ENCODE measurements at regions not wholly inside any gene's neighbourhood (a gene's known extent, or its start where the extent isn't known, plus 50 kb on each side); places are given as distances from the start of the nearest gene placed in this dataset.

DNA sequence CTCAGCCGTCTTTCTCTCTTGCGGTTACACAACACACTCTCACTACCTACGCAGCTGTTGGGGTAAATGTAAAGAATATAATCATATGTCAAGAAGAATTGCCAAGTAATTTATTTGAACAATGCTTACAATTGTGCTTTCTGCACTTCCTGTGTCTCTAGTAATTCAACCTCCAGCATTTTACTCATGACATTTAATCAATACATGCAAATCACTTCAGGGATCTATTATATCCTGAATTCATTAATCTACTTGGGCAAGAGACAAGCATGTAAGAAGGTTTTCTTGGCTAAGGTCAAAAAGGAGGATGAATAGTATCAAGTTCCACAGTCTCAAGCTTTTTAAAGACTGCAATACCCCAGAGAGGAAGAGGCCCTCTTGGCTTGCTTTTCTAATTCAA lies 562.9 kb upstream of the ADARB2 start:
- Mint-ChIP-seq H3K36me3 (no peaks in the 10 kb centered on the region), H3K27ac (no peak overlapping the region), H3K4me3 (no peak overlapping the region), H3K27me3 (no peaks in the 10 kb centered on the region), H3K4me1 (ENCODE audit: unreplicated experiment) (peaks cover 7% of the 10 kb centered on the region), H3K9me3 (peaks cover 7% of the 10 kb centered on the region)
- TF ChIP-seq, protein P1, sequence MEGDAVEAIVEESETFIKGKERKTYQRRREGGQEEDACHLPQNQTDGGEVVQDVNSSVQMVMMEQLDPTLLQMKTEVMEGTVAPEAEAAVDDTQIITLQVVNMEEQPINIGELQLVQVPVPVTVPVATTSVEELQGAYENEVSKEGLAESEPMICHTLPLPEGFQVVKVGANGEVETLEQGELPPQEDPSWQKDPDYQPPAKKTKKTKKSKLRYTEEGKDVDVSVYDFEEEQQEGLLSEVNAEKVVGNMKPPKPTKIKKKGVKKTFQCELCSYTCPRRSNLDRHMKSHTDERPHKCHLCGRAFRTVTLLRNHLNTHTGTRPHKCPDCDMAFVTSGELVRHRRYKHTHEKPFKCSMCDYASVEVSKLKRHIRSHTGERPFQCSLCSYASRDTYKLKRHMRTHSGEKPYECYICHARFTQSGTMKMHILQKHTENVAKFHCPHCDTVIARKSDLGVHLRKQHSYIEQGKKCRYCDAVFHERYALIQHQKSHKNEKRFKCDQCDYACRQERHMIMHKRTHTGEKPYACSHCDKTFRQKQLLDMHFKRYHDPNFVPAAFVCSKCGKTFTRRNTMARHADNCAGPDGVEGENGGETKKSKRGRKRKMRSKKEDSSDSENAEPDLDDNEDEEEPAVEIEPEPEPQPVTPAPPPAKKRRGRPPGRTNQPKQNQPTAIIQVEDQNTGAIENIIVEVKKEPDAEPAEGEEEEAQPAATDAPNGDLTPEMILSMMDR (conservative IDR thresholded peaks at IDR 0.05), result no peak
- no peak for DNase-seq (ENCODE audit: extremely low spot score, unreplicated experiment)

DNA sequence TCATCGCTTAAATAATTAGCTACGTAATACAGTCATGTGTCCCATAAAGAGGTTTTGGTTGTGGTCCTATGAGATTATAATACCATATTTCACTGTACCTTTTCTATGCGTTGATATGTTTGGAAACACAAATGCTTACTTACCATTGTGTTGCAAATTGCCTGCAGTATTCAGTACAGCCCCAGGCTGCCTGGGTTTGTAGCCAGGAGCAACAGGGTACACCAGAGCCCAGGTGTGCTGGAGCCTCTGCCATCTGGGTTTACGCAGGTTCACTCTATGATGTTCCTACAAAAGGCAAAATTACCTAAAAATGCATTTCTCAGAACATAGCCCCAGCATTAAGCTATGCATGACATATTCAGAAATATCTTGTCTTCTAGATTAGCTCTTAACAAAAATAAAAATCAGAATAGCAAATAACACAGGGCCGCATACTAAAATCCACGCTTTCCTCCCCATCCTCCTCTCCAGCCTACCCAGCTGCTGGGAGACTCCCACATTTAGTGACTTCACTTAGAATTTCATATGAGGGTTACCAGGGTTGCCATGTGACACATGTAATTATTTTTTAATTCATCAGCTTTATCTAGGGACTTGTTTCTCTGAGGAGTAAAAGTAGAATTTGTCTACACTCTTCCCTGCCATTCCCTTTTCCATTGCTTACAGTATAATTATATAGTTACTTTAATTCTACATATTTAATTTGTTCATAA lies 559.0 kb upstream of the ADARB2 start:
- DNase-seq (ENCODE audit: extremely low spot score, unreplicated experiment), result no peak
- Mint-ChIP-seq H3K4me3 (no peak overlapping the region), H3K36me3 (no peaks in the 10 kb centered on the region), H3K9me3 (peaks cover 1% of the 10 kb centered on the region), H3K27ac (no peak overlapping the region), H3K27me3 (peaks cover 12% of the 10 kb centered on the region), H3K4me1 (ENCODE audit: unreplicated experiment) (peaks cover 10% of the 10 kb centered on the region)
- TF ChIP-seq, protein P1 (conservative IDR thresholded peaks at IDR 0.05), result no peak

DNA sequence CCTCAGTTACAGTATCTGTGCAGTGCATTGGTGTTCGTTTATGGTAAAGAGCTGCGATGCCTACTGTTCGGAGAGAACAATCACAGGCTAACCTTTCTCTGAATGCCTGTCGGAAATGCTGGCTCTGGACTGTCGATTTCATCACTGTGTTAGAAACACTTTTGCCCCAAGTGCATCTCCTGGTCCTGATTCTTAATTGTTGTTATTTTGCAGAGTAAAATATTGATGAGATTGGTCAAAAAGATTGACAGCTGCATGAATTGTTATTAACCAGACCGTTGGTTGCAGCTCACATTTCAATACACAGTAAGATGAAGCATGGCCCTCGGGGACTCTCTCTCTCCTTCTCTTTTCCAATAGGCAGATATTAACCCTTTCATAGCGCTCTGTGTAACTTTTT lies 557.4 kb upstream of the ADARB2 start:
- Mint-ChIP-seq H3K27ac (no peak overlapping the region), H3K9me3 (no peaks in the 10 kb centered on the region), H3K4me3 (no peak overlapping the region), H3K27me3 (peaks cover 20% of the 10 kb centered on the region), H3K4me1 (ENCODE audit: unreplicated experiment) (peaks cover 7% of the 10 kb centered on the region), H3K36me3 (no peaks in the 10 kb centered on the region)
- no peak for DNase-seq (ENCODE audit: extremely low spot score, unreplicated experiment)
- TF ChIP-seq, protein P1 (conservative IDR thresholded peaks at IDR 0.05), result no peak

DNA sequence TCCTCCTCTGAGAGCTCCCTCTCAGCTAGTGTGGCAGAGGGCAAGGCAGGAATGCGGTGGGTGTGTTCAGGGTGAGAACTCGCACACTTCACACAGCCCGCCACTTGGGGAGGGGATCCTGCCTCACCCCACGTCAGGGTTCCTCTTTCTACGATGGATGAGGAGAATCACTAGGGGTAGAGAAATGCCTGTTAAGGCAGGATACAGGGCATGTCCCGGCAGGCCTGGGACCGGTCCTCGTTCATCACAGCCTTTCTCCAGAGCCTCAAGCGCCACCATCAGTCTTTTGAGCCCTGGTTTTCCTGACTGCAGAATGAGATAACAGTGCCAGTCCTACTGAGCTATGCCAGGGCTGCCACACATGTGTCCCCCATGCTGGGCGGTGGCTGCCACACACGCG lies 546.7 kb upstream of the ADARB2 start:
- no peaks in the 10 kb centered on the region for H3K36me3 Mint-ChIP-seq
- H3K4me1 Mint-ChIP-seq (ENCODE audit: unreplicated experiment), result peaks cover 27% of the 10 kb centered on the region
- peaks cover 10% of the 10 kb centered on the region for H3K9me3 Mint-ChIP-seq

DNA sequence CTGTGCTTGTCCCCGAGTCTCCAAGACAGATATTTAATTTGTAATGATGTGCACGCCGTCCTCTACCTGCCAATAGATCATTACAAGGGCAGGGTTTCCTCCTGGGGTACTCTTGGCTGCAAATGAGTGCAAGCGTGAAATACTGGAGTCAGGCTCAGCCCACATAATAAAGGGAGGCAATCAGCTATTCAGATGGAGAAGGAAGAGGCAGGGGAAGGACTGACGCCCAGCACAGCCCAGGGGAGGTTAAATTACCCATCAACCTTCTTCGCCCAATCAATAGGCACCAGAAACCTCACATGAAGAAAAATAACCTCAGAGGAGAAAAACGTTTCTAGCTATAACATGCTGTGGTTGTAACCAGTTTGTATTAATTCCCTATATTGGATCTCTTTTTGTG lies 544.9 kb upstream of the ADARB2 start:
- no peak overlapping the region for H3K27ac Mint-ChIP-seq
- no peak overlapping the region for H3K4me3 Mint-ChIP-seq
- H3K36me3 Mint-ChIP-seq, result no peaks in the 10 kb centered on the region
- H3K4me1 Mint-ChIP-seq (ENCODE audit: unreplicated experiment), result peaks cover 38% of the 10 kb centered on the region
- TF ChIP-seq, protein P1 (conservative IDR thresholded peaks at IDR 0.05), result no peak
- H3K9me3 Mint-ChIP-seq, result peaks cover 2% of the 10 kb centered on the region
- no peak for DNase-seq (ENCODE audit: extremely low spot score, unreplicated experiment)
- H3K27me3 Mint-ChIP-seq, result peaks cover 29% of the 10 kb centered on the region

More for the DNA sequence above, 546.7 kb upstream of the ADARB2 start:
- no peak for DNase-seq (ENCODE audit: extremely low spot score, unreplicated experiment)
- no peak overlapping the region for H3K4me3 Mint-ChIP-seq
- H3K27ac Mint-ChIP-seq, result no peak overlapping the region
- H3K27me3 Mint-ChIP-seq, result peaks cover 30% of the 10 kb centered on the region
- TF ChIP-seq, protein P1 (conservative IDR thresholded peaks at IDR 0.05), result no peak
